HG03175 (cell line): ENCODE measurements at regions not wholly inside any gene's neighbourhood (a gene's known extent, or its start where the extent isn't known, plus 50 kb on each side); places are given as distances from the start of the nearest gene placed in this dataset.

Experiments
- ATAC-seq: cut with Tn5 transposase; IDR thresholded peaks from one replicate; pipeline ENCODE4 v1.9.1; 2021; ENCODE audit warnings: mild to moderate bottlenecking, moderate library complexity; ENCODE audit not compliant: unreplicated experiment

GRCh38 chr4:24705016-24705753, 90.2 kb upstream of the SOD3 start:
- no peak for ATAC-seq

GRCh38 chr4:24713604-24714003, 81.8 kb upstream of the SOD3 start:
- ATAC-seq: no peak

GRCh38 chr4:24719615-24720014, 75.8 kb upstream of the SOD3 start:
- ATAC-seq: no peak

GRCh38 chr4:24720436-24720835, 74.9 kb upstream of the SOD3 start:
- no peak for ATAC-seq

GRCh38 chr4:24720979-24721378, 74.4 kb upstream of the SOD3 start:
- no peak for ATAC-seq

- no peak for ATAC-seq
Measured at GRCh38 chr4:24722026-24722568, 73.3 kb upstream of the SOD3 start.

- no peak for ATAC-seq
Measured at GRCh38 chr4:24727390-24728224, 67.8 kb upstream of the SOD3 start.

GRCh38 chr4:24729119-24729730, 66.1 kb upstream of the SOD3 start:
- ATAC-seq: no peak

GRCh38 chr4:24730256-24731001, 64.9 kb upstream of the SOD3 start:
- no peak for ATAC-seq

GRCh38 chr4:24731448-24731847, 63.9 kb upstream of the SOD3 start:
- no peak for ATAC-seq

GRCh38 chr4:24734511-24734910, 60.9 kb upstream of the SOD3 start:
- no peak for ATAC-seq

- ATAC-seq: no peak
Measured at GRCh38 chr4:24736066-24736465, 59.3 kb upstream of the SOD3 start.

- no peak for ATAC-seq
Measured at GRCh38 chr4:24741910-24742309, 53.5 kb upstream of the SOD3 start.

- no peak for ATAC-seq
Measured at GRCh38 chr4:24742335-24742734, 53.0 kb upstream of the SOD3 start.

- ATAC-seq: no peak
Measured at GRCh38 chr4:24742773-24743172, 52.6 kb upstream of the SOD3 start.

GRCh38 chr4:24743206-24743605, 52.2 kb upstream of the SOD3 start:
- no peak for ATAC-seq

- no peak for ATAC-seq
Measured at GRCh38 chr4:24743927-24744326, 51.4 kb upstream of the SOD3 start.

GRCh38 chr4:24745172-24745895, 50.0 kb upstream of the SOD3 start:
- ATAC-seq: no peak
